GM18861 (cell line): ENCODE measurements at regions not wholly inside any gene's neighbourhood (a gene's known extent, or its start where the extent isn't known, plus 50 kb on each side); places are given as distances from the start of the nearest gene placed in this dataset.

ENCODE experiments used
- ATAC-seq: cut with Tn5 transposase; IDR thresholded peaks from one replicate; pipeline ENCODE4 v1.9.1; 2021; ENCODE audit not compliant: unreplicated experiment

- ATAC-seq: no peak
Observed at GRCh38 chr6:163808871-163809270, 394.4 kb downstream of the QKI start.

- no peak for ATAC-seq
Observed at GRCh38 chr6:163808231-163808630, 393.7 kb downstream of the QKI start.

DNA sequence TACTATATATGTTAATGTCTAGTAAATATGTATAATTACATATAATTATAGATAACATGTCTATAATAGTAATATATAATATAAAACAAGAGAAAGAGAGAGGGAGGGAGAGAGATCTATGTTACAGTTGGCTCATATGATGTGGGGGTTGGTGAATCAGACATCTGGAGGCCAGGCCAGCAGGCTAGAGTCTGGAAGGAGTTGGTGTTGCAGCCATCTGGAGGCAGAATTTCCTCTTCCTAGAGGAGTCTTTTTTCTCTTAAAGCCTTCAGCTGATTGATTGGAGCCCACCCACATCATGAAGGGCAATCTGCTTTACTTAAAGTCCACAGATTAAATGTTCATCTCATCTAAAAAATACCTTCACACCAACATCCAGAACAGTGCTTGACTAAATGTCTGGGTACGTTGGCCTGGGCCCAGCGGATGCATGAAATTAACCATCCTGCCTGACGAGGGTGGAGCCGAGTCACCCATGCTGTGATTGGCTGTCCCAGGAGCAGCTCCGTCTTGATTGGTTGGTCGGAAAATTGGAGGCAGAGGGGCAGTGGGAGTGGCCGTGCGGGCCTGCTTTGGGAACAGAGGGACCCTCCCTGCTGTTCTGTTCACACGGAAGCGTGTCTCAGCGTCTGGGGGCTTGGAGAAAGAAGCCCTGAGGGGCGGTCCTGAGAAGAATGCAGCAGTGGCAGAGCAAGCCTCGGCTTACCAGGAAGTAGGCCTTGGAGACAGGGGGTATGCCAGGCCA lies 392.4 kb downstream of the QKI start:
- no peak for ATAC-seq

DNA sequence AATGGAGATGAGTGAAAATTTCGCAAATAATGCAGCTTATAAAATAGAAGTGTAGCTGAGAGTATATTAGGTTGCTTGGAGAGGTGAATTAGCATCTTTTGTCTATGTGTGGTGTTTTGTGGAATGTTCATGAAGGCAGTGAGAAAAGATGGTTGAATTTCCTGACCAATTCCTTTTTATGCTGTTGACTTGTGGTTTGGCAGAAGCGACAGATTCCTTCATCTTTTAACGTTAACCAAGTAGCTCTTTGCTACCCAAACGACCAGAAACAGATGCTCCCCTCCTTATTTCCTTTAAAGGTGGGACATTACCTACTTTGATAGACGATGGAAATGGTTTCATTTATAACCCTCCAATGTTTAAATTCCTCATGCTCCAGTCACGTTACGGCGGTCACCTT lies 390.5 kb downstream of the QKI start:
- ATAC-seq: no peak

DNA sequence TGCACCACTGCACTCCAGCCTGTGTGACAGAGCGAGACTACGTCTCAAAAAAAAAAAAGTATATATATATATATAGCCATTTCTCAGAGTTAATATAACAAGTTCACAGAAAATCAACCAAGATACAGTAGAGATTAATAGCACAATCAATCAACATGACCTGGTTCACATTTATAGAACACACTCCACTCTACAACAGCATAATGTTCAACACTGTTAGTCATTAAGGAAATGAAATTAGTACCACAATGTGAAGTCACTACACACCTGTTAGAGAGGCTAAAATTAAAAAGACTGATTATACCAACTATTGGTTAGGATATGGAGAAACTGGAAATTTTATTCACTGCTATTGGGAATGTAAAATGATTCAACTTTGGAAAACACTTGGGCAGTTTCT lies 387.7 kb downstream of the QKI start:
- ATAC-seq: no peak

- ATAC-seq: no peak
Observed at GRCh38 chr6:163797296-163797845, 382.9 kb downstream of the QKI start.

GRCh38 chr6:163793011-163793983 lies 378.8 kb downstream of the QKI start:
- ATAC-seq: peak; percentile 98

- no peak for ATAC-seq
Observed at GRCh38 chr6:163790266-163790840, 375.8 kb downstream of the QKI start.

- no peak for ATAC-seq
Observed at GRCh38 chr6:163789199-163789810, 374.8 kb downstream of the QKI start.

DNA sequence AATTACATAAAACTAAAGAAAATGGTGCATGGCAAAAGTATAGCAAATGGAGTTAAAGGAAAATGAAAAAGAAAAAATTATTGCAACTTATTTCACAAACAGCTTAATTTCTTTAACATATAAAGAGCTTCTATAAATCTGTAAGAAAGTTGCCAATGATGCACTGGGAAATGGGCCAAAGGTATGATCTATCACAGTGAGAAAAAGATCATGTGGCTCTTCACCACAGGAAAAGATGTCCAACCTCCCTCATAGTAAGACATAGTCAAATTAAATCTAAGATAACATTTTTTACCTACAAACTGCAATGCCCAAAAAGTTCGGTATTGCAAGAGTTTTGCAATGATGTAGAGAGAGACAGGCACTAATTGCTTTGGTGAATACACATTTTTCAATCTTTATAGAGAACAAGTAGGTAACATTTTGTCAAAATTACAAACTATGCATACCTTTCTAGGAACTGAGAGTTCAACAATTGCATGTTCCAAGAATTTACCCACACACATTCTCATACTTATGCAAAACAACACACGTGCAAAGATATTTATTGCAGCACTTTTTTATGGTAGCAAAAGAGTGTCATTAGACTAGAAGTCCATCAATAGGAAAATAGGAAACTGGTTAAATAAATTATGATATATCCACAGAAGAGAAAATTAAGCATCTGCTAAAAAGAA lies 372.6 kb downstream of the QKI start:
- ATAC-seq: no peak

DNA sequence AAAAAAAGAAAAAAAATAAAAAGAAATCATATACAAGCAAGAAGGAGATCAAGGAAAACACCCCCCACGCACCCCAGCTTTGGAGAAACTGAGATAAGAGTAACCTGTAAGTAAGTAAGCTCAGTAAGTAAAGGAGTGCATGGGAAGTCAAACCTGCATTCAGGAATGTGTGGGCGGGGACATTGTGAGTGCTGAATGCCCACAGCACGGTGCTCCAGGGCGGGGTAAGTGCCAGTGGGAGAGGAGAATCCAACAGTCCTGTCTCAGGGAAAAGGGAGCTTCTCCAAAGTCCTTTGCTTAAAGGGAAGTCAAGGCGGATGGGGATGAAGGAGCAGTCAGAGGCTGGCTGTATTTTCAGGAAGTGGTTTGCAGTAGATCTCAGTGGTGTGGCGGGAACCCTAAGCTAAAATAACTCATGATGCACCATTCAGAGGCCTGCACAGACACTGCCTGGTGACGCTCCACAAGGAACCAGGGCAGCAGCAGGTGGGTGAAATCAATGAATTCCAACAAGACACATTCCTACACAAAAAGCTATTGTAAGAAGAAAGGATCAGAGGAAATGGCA lies 368.0 kb downstream of the QKI start:
- peak; percentile 85 for ATAC-seq

DNA sequence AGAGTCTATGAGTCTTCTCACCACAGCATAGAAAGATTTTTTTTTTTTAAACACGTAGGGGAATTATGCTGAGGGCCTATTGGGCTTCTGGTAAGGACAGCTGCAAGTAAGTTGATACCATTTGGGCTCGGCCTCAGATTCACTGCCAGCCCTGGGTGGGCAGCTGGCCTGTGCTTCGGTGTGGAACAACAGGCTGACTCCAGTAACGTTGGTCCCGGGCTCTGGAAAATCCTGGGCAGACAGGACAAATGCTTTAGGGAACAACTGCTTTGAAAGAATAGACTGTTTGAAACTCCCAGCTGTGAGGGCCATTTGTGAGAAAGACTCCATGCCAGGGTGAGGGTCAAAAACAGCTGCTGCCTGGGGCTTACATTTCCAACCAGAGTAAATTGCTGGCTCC lies 366.5 kb downstream of the QKI start:
- no peak for ATAC-seq

DNA sequence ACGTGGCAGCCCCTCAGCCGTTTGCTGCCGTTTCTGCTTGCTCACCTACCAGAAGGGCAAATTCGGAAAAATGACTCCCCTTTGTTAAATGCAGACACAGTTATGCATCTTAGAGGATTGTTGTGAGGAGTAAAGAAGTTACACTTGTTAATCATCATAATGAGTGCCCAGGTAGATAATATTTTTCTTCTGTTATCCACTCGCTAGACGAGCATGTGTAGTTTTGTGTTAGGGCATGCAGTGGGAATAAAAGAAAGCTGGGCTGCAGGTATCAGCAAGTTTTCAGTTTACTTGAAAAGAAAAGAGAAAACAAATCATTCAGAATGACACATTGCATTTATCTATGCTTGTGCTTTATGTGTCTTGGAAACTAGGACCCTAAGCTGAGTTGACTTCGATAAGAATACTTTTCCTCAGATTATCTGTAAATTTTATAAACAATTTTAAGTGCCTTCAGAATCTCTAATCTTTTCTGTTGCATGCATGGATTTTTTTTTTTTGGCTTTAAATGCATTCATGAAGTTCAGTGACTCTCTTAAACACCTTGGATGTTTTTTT lies 365.3 kb downstream of the QKI start:
- ATAC-seq: no peak

- no peak for ATAC-seq
Observed at GRCh38 chr6:163777716-163778115, 363.2 kb downstream of the QKI start.

- no peak for ATAC-seq
Observed at GRCh38 chr6:163776906-163777686, 362.6 kb downstream of the QKI start.

- no peak for ATAC-seq
Observed at GRCh38 chr6:163776196-163776905, 361.8 kb downstream of the QKI start.

DNA sequence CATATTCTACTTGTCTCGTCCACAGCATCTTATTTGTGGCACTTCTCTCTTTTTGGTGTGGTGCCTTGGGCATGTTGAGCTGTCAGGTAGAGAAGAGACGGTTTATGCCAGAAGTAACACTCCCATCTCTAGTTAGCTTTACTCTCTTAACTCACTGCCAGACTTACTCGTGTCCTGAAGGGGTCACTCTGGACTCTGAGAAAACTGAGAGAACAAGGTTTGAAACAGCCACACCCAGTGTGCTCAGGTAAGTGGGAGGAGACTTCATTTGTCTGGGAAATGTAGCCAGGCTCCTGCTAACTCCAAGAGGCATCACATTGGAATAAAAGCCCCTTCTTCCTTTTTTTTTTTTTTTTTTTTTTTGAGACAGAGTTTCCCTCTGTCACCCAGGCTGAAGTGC lies 360.8 kb downstream of the QKI start:
- ATAC-seq: no peak

GRCh38 chr6:163774485-163774884 lies 360.0 kb downstream of the QKI start:
- ATAC-seq: no peak
